Testis (tissue), 2 donors: ENCODE measurements at regions not wholly inside any gene's neighbourhood (a gene's known extent, or its start where the extent isn't known, plus 50 kb on each side); places are given as distances from the start of the nearest gene placed in this dataset.
"Not testable (repeated sequence)": the region's sequence is repeated elsewhere in the genome, so short reads cannot be mapped to it uniquely, and the experiment has no call there.

ENCODE experiments used
- DNase-seq: peaks from one replicate; pipeline ENCODE4 v3.0.0-alpha.2; 2019
- H3K27ac ChIP-seq, 2 donors: fragments of 200-600 bp; sonication (generic); one replicate each; pipeline ENCODE4 v1.5.1; 2019
- H3K27me3 ChIP-seq: fragments of 200-600 bp; sonication (generic); one replicate; pipeline ENCODE4 v1.5.1; 2019
- H3K36me3 ChIP-seq: fragments of 200-600 bp; sonication (generic); one replicate; pipeline ENCODE4 v1.5.1; 2017; ENCODE audit warnings: low read depth; ENCODE audit errors: missing control alignments
- H3K4me1 ChIP-seq: fragments of 200-600 bp; sonication (generic); one replicate; pipeline ENCODE4 v1.5.1; 2019
- H3K4me3 ChIP-seq, 2 donors: fragments of 200-600 bp; sonication (generic); one replicate each; pipeline ENCODE4 v1.5.1; 2017 to 2019
- H3K9me3 ChIP-seq: fragments of 200-600 bp; sonication (generic); one replicate; pipeline ENCODE4 v1.5.1; 2017
- CTCF ChIP-seq, 3 experiments: fragments of 450-650 bp in 2 of 3; fragments of 200-600 bp in 1 of 3; sonication (generic) in 1 of 3; IDR thresholded peaks; one replicate each; pipeline ENCODE4 v1.5.1; 2016 to 2019; ENCODE audit warnings: antibody characterized with exemption in 3 of 3, mild to moderate bottlenecking in 2 of 3, moderate library complexity in 1 of 3
- POLR2A ChIP-seq: fragments of 450-650 bp; IDR thresholded peaks from one replicate; pipeline ENCODE4 v1.6.1; 2017; ENCODE audit warnings: antibody characterized with exemption, mild to moderate bottlenecking, moderate library complexity
- whole genome bisulfite sequencing, 2 donors: methylation state at CpG; one replicate each; pipeline ENCODE4 v1.1.5; 2018; 5-methylcytosine and 5-hydroxymethylcytosine counted together
- intact Hi-C: fragments of 100-400 bp; cut with DNase I; formaldehyde crosslinking; loops from one replicate; pipeline ENCODE4 v1.15.1; 2023; ENCODE audit warnings: low total_unique reads

DNA sequence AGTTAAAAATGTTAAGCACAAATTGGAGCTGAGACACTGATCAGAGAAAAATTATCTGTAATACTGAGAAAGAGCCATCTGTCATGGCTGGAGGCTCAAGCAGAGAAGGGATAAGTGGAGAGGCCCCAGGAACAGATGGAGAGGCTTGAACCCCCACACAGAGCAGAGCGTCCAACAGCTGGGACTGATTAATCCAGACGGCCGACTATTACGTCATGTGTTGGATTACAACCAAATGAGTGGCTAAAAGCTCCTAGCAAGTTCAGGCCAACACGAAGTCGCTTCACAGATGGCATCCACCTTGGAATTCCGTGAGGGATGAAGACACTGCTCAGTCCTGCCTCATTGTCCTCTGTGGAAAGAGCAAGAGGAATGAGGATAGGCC is 57.7 kb upstream of the ATXN3L start:
- no peaks in the 10 kb centered on the region for H3K36me3 ChIP-seq
- TF ChIP-seq CTCF (IDR thresholded peaks at IDR 0.05), result no peak
- TF ChIP-seq POLR2A, result no peak
- no peaks in the 10 kb centered on the region for H3K4me1 ChIP-seq
- 53 to 70% methylated on average over 7 of the region's 7 CpGs for WGBS, 2 donors
- DNase-seq, result no peak
- no peaks in the 10 kb centered on the region for H3K27me3 ChIP-seq
- H3K9me3 ChIP-seq, result no peaks in the 10 kb centered on the region
- H3K27ac ChIP-seq, result no peak overlapping the region
- intact Hi-C loops, result no loop called here
- no peak overlapping the region for H3K4me3 ChIP-seq

DNA sequence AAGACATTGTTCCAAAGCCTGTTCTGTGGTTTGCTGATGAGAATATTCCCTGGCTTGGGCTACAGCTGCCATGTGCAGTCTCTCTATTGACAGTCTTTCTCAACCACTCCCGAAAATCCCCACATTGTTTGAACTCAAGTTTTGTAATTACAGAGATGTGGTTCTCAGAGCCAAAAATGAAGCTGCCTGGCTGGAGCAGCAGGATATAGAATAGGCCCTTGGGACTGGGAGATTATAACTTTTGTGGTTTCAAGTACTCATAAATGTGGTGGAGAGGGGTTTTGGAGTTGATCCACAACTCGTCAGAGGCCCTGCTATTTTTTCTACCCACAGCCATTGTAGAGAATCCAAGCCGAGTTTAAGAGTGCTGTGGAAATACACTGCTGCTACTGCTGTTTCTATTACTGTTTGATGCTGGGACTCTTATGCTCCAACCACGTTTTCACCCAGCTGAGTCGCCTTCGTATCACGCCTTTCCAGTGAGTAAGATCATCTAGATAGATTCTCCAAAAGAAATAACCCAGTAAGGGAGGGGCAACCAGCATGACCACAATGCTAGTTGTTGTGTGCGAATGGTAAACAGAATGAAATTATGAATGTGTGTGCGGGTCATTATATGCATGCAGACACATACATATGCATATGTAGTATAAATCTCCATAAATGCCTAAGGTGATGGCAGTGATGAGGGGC is 57.1 kb upstream of the ATXN3L start:
- WGBS, 2 donors, result 52 to 59% methylated on average over 8 to 9 of the region's 9 CpGs
- no peak for TF ChIP-seq CTCF (IDR thresholded peaks at IDR 0.05)
- no peak for TF ChIP-seq POLR2A
- H3K27me3 ChIP-seq, result no peaks in the 10 kb centered on the region
- H3K4me1 ChIP-seq, result no peaks in the 10 kb centered on the region
- H3K27ac ChIP-seq, result no peak overlapping the region
- no peak for DNase-seq
- no peak overlapping the region for H3K4me3 ChIP-seq
- no peaks in the 10 kb centered on the region for H3K36me3 ChIP-seq
- no peaks in the 10 kb centered on the region for H3K9me3 ChIP-seq
- intact Hi-C loops, result no loop called here

DNA sequence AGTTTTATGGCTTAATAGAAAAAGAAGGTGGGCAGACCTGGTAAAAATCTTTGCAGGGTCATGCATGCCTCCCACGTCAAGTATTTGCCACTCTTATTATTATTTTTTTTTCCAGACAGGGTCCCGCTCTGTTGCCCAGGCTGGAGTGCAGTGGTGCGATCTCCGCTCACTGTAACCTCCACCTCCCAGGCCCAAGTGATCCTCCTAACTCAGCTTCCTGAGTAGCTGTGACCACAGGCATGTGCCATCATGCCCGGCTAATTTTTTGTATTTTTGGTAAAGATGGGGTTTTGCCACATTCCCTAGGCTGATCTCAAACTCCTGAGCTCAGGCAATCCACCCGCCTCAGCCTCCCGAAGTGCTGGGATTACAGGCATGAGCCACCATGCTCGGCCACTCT is 55.7 kb upstream of the ATXN3L start:
- DNase-seq, H3K36me3 ChIP-seq, H3K27ac ChIP-seq, H3K27me3 ChIP-seq, H3K4me1 ChIP-seq, H3K9me3 ChIP-seq, H3K4me3 ChIP-seq, intact Hi-C loops: not testable (repeated sequence)
- 94 to 95% methylated on average over 8 of the region's 8 CpGs for WGBS, 2 donors

GRCh38 chrX:13374364-13374763 is 54.5 kb upstream of the ATXN3L start:
- no peak for TF ChIP-seq CTCF (IDR thresholded peaks at IDR 0.05)
- no peak for TF ChIP-seq POLR2A
- 55 to 57% methylated on average over 2 of the region's 2 CpGs for WGBS, 2 donors
- H3K27ac ChIP-seq, result no peak overlapping the region
- DNase-seq, result no peak
- H3K9me3 ChIP-seq, result no peaks in the 10 kb centered on the region
- no peaks in the 10 kb centered on the region for H3K27me3 ChIP-seq
- no peaks in the 10 kb centered on the region for H3K4me1 ChIP-seq
- no peak overlapping the region for H3K4me3 ChIP-seq
- intact Hi-C loops, result no loop called here
- H3K36me3 ChIP-seq, result no peaks in the 10 kb centered on the region

DNA sequence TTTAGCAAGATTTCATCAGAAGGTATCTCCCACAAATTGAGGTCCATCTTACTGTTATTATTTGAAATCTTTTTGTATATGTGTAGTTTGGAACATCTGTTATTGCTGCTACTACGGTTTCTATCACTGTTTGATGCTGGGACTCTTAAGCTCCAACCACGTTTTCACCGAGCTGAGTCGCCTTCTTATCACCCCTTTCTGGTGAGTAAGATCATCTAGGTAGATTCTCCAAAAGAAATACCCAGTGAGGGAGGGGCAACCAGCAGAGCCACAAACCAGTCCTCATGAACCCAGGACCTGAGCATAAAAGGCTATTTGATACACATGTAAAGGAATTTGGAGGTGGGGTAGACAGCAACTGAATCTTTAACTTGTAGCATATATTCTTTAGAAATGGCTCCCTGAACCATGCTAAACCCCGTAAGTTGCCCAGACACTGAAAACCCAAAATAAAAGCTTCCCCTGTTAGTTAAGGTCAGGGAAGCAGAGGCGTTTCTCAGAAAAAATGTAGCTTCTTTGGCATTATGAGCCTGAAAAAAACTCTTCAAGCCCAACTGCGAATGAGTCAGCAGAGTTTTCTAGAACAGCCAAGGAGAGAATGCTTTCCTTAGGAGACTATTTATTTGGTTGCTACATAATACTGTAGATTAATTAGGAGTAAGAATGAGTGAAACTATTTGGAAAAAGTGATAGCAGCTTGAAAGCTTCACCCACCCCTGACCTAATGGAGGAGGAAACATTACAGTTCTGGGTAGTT is 53.8 kb upstream of the ATXN3L start:
- no peaks in the 10 kb centered on the region for H3K4me1 ChIP-seq
- no peaks in the 10 kb centered on the region for H3K9me3 ChIP-seq
- intact Hi-C loops, result no loop called here
- H3K36me3 ChIP-seq, result no peaks in the 10 kb centered on the region
- 64 to 70% methylated on average over 7 of the region's 7 CpGs for WGBS, 2 donors
- no peak overlapping the region for H3K27ac ChIP-seq
- no peaks in the 10 kb centered on the region for H3K27me3 ChIP-seq
- TF ChIP-seq CTCF (IDR thresholded peaks at IDR 0.05) (no peak), POLR2A (no peak)
- no peak overlapping the region for H3K4me3 ChIP-seq
- no peak for DNase-seq
